Endothelial cell of umbilical vein (primary cell): ENCODE measurements at regions not wholly inside any gene's neighbourhood (a gene's known extent, or its start where the extent isn't known, plus 50 kb on each side); places are given as distances from the start of the nearest gene placed in this dataset.

Source experiments
- EZH2 ChIP-seq: IDR thresholded peaks from 2 replicates; pipeline ENCODE4 v1.6.1; 2012; ENCODE audit warnings: borderline replicate concordance, low read depth, mild to moderate bottlenecking, moderate library complexity, low read length, inconsistent platforms; ENCODE audit not compliant: severe bottlenecking
- FOS ChIP-seq: IDR thresholded peaks from 2 replicates; pipeline ENCODE4 v1.6.1; 2011; ENCODE audit warnings: mild to moderate bottlenecking, low read length, moderate library complexity, borderline replicate concordance; ENCODE audit not compliant: insufficient read depth
- JUN ChIP-seq: IDR thresholded peaks from 2 replicates; pipeline ENCODE4 v1.6.1; 2011; ENCODE audit warnings: borderline replicate concordance, low read depth; ENCODE audit not compliant: insufficient read length, insufficient read depth
- POLR2A ChIP-seq: IDR thresholded peaks from 2 replicates; pipeline ENCODE4 v1.6.1; 2012; ENCODE audit warnings: low read depth, mild to moderate bottlenecking, control low read depth, low read length
- POLR2AphosphoS5 ChIP-seq: IDR thresholded peaks from 2 replicates; pipeline ENCODE4 v1.6.1; 2012; ENCODE audit warnings: low read depth, mild to moderate bottlenecking, control low read depth, low read length, moderate library complexity; ENCODE audit not compliant: insufficient read depth
- TF ChIP-seq, protein P1 (sequence below), 2 donors: IDR thresholded peaks; 1 replicate in 1 of 2; 2 replicates in 1 of 2; pipeline ENCODE4 v1.5.1; 2011; ENCODE audit warnings: low read length in 2 of 2, mild to moderate bottlenecking in 2 of 2, moderate library complexity in 2 of 2, control low read depth in 1 of 2, inconsistent platforms in 1 of 2, low read depth in 1 of 2; ENCODE audit not compliant: insufficient read depth in 1 of 2; ENCODE audit errors: extremely low read depth in 1 of 2

GRCh38 chr11:16456366-16456765 is 100.0 kb upstream of the SOX6 start:
- TF ChIP-seq POLR2AphosphoS5 (no peak), POLR2A (no peak), EZH2 (no peak), FOS (no peak), JUN (no peak)
- TF ChIP-seq, protein P1, sequence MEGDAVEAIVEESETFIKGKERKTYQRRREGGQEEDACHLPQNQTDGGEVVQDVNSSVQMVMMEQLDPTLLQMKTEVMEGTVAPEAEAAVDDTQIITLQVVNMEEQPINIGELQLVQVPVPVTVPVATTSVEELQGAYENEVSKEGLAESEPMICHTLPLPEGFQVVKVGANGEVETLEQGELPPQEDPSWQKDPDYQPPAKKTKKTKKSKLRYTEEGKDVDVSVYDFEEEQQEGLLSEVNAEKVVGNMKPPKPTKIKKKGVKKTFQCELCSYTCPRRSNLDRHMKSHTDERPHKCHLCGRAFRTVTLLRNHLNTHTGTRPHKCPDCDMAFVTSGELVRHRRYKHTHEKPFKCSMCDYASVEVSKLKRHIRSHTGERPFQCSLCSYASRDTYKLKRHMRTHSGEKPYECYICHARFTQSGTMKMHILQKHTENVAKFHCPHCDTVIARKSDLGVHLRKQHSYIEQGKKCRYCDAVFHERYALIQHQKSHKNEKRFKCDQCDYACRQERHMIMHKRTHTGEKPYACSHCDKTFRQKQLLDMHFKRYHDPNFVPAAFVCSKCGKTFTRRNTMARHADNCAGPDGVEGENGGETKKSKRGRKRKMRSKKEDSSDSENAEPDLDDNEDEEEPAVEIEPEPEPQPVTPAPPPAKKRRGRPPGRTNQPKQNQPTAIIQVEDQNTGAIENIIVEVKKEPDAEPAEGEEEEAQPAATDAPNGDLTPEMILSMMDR (IDR thresholded peaks at IDR 0.05; ENCODE audit: extremely low read depth in 1 of 2, insufficient read depth in 1 of 2, low read depth in 1 of 2, low read length in 2 of 2): no peak
